Coronary artery (tissue), 2 donors: ENCODE measurements at regions not wholly inside any gene's neighbourhood (a gene's known extent, or its start where the extent isn't known, plus 50 kb on each side); places are given as distances from the start of the nearest gene placed in this dataset.

Source experiments
- DNase-seq: peaks from one replicate; pipeline ENCODE4 v3.0.0-alpha.2; 2017; ENCODE audit warnings: low spot score
- H3K27ac ChIP-seq, 2 donors: fragments of 200-600 bp; sonication (generic); one replicate each; pipeline ENCODE4 v1.5.1; 2016 to 2019
- H3K4me3 ChIP-seq: fragments of 200-600 bp; sonication (generic); 2 replicates; pipeline ENCODE4 v1.5.1; 2016; ENCODE audit warnings: mild to moderate bottlenecking, moderate library complexity
- CTCF ChIP-seq: fragments of 200-600 bp; sonication (generic); IDR thresholded peaks from one replicate; pipeline ENCODE4 v1.5.1; 2019; ENCODE audit warnings: antibody characterized with exemption

GRCh38 chr12:25842254-25842653 lies 116.2 kb upstream of the RASSF8 start:
- TF ChIP-seq CTCF, result no peak
- H3K4me3 ChIP-seq, result no peak overlapping the region
- H3K27ac ChIP-seq, result no peak overlapping the region
- DNase-seq, result no peak

DNA sequence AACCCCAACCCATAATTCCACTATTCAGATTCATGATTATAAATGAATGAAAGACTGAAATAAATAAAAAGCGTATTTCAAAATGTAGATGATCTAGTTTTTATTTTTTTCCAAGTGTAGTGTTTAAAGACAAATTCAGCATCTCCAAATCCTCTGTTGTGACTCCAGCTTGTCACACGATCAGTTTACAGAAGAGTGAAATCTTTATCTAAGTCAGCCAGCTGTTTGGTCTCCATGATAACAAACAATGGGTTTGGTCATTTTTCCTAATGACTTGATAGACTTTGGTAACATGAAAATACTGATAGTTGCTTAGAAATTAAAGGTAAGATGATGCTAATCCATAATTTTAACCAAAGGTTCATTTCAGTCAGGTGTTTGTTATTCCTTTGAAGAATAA lies 114.5 kb upstream of the RASSF8 start:
- no peak overlapping the region for H3K27ac ChIP-seq
- H3K4me3 ChIP-seq, result no peak overlapping the region
- DNase-seq, result no peak
- no peak for TF ChIP-seq CTCF

GRCh38 chr12:25845415-25845814 lies 113.1 kb upstream of the RASSF8 start:
- no peak for TF ChIP-seq CTCF
- DNase-seq, result no peak

DNA sequence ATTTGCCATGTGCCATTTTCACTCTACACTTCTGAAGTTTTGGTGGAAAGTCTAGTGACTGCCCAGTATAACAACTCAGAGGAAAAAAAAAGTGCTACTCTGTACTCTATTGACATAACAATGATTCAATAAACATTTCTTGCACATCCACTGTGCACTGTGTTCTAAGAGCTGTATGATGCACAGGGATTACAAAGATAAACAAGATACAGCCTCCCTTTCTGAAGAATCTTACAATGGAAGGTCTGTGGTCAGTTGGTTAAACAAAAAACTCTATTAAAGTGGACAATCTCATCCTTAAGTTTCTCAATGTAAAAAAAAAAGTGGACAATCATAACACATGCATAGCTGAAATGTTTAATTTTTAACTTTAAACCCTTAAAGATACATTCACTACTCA lies 105.7 kb upstream of the RASSF8 start:
- DNase-seq, result no peak
- TF ChIP-seq CTCF, result no peak
- H3K27ac ChIP-seq, result no peak overlapping the region
- no peak overlapping the region for H3K4me3 ChIP-seq

More at GRCh38 chr12:25845415-25845814, 113.1 kb upstream of the RASSF8 start:
- H3K27ac ChIP-seq, result no peak overlapping the region
- no peak overlapping the region for H3K4me3 ChIP-seq

GRCh38 chr12:25853316-25854095 lies 105.0 kb upstream of the RASSF8 start:
- TF ChIP-seq CTCF, result no peak
- Histone ChIP-seq H3K27ac (no peak overlapping the region), H3K4me3 (no peak overlapping the region)
- DNase-seq, result no peak

DNA sequence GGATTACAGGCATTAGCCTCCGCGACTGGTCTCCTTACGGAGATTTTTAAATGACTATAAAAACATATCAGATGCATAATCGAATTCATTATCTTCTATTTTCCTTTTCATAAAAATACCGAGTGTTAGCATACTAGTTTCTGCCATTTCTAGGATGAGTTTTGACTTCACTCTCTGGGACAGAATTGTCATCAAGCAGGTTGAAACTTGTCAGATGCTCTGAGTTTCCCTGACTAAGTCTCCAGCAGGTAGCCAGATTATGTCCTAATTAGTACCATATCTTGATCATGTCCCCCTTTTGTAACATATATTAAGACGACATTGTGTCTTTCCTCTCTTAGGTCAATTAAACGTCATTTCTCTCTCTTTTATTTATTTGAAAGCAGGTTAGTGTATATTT lies 103.5 kb upstream of the RASSF8 start:
- Histone ChIP-seq H3K27ac (no peak overlapping the region), H3K4me3 (no peak overlapping the region)
- TF ChIP-seq CTCF, result no peak
- no peak for DNase-seq

DNA sequence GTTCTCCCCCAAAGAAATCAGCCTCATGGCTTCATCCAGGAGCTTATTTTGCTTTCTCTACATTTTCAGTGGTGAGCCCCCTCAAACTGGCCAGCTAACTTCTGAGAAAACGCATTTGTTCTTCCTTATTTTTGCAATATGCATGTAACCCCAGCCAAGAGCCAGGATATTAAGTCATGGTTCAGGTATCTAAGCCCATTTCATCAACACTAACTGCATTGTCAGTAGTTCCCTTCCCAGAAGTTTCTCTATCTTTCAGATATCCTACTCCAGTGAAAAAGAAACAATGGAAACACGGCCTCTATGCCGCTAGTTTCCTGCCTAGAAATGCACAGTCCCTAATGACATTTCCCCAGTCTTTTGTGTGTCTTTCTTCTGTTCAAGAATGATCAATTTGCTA lies 102.8 kb upstream of the RASSF8 start:
- no peak overlapping the region for H3K27ac ChIP-seq
- TF ChIP-seq CTCF, result no peak
- H3K4me3 ChIP-seq, result no peak overlapping the region
- DNase-seq, result no peak
